IMR-90 (cell line): ENCODE measurements at regions not wholly inside any gene's neighbourhood (a gene's known extent, or its start where the extent isn't known, plus 50 kb on each side); places are given as distances from the start of the nearest gene placed in this dataset.

Experiments
- CHD1 ChIP-seq: IDR thresholded peaks from 2 replicates; pipeline ENCODE4 v1.6.1; 2012; ENCODE audit warnings: low read depth, low read length, improper control_type of control experiment
- CTCF ChIP-seq: conservative IDR thresholded peaks from 2 replicates; pipeline ENCODE4 v1.5.1; 2012; ENCODE audit warnings: mild to moderate bottlenecking, low read depth, low read length, improper control_type of control experiment
- FOS ChIP-seq: fragments of 150-350 bp; IDR thresholded peaks from 2 replicates; pipeline ENCODE4 v1.6.1; 2016; ENCODE audit warnings: low read depth, low read length
- MAFK ChIP-seq: IDR thresholded peaks from 2 replicates; pipeline ENCODE4 v1.6.1; 2012; ENCODE audit warnings: low read depth, low read length, improper control_type of control experiment
- MAZ ChIP-seq: IDR thresholded peaks from 2 replicates; pipeline ENCODE4 v1.6.1; 2012; ENCODE audit warnings: low read depth, mild to moderate bottlenecking, low read length, improper control_type of control experiment, moderate library complexity, borderline replicate concordance
- MXI1 ChIP-seq: IDR thresholded peaks from 2 replicates; pipeline ENCODE4 v1.6.1; 2012; ENCODE audit warnings: low read depth, mild to moderate bottlenecking, low read length, moderate library complexity, borderline replicate concordance
- POLR2A ChIP-seq: IDR thresholded peaks from 2 replicates; pipeline ENCODE4 v1.6.1; 2012; ENCODE audit warnings: mild to moderate bottlenecking, low read depth, low read length
- SMC3 ChIP-seq: fragments of 150-350 bp; IDR thresholded peaks from 2 replicates; pipeline ENCODE4 v1.6.1; 2016; ENCODE audit warnings: low read depth, mild to moderate bottlenecking, antibody characterized with exemption, low read length, moderate library complexity
- TF ChIP-seq, protein P1 (sequence below): fragments of 150-350 bp; IDR thresholded peaks from 2 replicates; pipeline ENCODE4 v1.6.1; 2016; ENCODE audit warnings: low read depth, mild to moderate bottlenecking, low read length, moderate library complexity, borderline replicate concordance

DNA sequence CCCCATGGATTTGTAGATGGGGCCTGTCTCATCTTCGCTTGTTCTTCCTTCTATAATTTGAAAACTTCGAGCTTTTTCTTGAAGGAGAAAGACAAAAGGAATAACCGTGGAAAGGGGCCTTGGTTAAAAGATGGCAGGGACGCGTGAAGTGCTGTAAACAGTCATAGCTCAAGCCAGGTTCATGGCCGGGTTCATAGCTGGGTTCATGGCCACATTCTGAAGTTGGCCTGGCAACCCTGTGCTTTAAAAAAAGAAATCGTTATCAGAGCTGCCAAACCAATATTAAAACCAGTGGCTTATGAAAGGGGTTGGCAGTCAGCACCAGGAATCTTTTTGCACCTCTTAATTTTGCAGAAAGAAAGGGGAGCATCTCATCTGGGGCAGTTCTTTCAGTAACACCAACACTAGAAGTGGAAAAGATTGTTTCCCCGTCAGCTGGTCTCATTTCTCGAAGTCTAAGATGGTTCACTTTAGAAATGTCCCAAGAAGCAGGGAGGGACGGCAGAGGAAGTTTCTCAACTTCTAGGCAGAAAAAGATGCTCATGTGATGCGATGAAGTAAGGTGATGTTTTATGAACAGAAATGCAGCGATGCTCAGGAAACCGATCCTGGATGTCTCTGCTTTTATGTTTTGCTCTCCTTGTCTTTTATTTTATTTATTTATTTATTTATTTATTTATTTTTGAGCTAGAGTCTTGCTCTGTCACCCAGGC is 193.1 kb upstream of the TBX3 start:
- TF ChIP-seq CTCF = no peak
- TF ChIP-seq MXI1 = no peak
- no peak for TF ChIP-seq POLR2A
- TF ChIP-seq MAZ = no peak
- no peak for TF ChIP-seq SMC3
- TF ChIP-seq, protein P1, sequence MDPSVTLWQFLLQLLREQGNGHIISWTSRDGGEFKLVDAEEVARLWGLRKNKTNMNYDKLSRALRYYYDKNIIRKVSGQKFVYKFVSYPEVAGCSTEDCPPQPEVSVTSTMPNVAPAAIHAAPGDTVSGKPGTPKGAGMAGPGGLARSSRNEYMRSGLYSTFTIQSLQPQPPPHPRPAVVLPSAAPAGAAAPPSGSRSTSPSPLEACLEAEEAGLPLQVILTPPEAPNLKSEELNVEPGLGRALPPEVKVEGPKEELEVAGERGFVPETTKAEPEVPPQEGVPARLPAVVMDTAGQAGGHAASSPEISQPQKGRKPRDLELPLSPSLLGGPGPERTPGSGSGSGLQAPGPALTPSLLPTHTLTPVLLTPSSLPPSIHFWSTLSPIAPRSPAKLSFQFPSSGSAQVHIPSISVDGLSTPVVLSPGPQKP = no peak
- no peak for TF ChIP-seq FOS
- TF ChIP-seq MAFK = no peak
- TF ChIP-seq CHD1 = no peak
